CD4-positive, alpha-beta T cell treated with Interleukin-15 for 1 hour (primary cell): ENCODE measurements at regions not wholly inside any gene's neighbourhood (a gene's known extent, or its start where the extent isn't known, plus 50 kb on each side); places are given as distances from the start of the nearest gene placed in this dataset.

Experiments
- DNase-seq: peaks from one replicate; pipeline ENCODE4 v3.0.0-alpha.2; 2020

GRCh38 chr18:44473394-44474066 lies 207.2 kb upstream of the SETBP1 start:
- no peak for DNase-seq

DNA sequence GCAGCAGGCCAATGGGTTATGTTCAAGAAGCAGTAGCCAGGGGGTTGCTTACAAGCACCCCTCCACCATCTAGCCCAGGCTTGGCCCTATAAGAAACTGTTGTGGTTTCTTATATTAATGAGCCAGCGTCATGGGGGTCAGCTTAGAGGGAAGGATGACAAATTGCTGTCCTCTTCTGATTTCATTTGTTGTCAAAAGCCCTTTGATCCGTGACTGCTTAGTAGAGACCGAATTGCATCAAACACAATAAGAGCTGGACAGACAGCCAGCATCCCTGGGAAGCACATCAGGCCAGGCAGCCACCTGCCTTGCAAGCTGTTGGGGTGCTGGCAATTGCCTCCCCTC lies 206.6 kb upstream of the SETBP1 start:
- no peak for DNase-seq

GRCh38 chr18:44474591-44474990 lies 206.1 kb upstream of the SETBP1 start:
- no peak for DNase-seq

GRCh38 chr18:44482761-44483160 lies 197.9 kb upstream of the SETBP1 start:
- no peak for DNase-seq

- no peak for DNase-seq
Observed at GRCh38 chr18:44495151-44495550, 185.5 kb upstream of the SETBP1 start.

DNA sequence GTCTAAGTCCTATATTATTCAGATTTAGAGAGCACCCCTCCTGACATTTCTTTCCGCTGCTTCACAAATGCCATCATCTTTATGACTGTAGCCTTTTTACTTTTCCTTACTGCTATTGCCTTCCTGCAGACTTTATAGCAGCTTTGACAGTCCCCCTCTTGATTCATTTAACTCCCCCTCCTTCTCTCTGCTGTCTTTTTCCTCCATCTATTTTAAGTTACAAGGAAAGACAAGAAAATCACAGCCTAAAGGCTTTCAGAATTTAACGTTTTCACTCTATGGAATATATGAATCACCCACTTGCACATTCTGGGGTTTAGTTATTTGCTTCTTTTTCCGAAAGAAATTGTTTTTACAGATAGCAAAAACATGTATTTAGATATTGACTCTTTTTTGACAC lies 183.4 kb upstream of the SETBP1 start:
- DNase-seq = no peak

GRCh38 chr18:44497757-44498490 lies 182.8 kb upstream of the SETBP1 start:
- no peak for DNase-seq

GRCh38 chr18:44500808-44501610 lies 179.7 kb upstream of the SETBP1 start:
- no peak for DNase-seq

DNA sequence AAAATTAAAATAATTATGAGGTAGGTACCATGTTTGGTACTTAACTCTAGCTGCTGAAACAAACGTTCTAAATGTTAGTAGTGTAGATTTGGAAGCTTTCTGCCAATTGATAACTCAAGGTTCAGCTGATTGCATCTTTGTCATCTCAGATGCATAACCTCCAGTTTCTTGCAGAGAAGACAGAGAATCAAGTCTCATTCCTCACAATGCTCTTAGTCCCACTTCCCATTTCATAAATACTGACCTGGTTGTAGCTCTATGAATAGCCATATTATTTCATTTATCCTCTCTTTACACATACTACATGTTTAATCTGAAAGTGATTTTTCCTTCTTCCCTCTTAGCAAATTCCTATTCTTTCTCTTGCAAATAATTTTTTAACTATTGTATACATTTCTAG lies 178.5 kb upstream of the SETBP1 start:
- DNase-seq = no peak

- DNase-seq = no peak
Observed at GRCh38 chr18:44502790-44503189, 177.9 kb upstream of the SETBP1 start.

GRCh38 chr18:44503854-44504253 lies 176.8 kb upstream of the SETBP1 start:
- no peak for DNase-seq

DNA sequence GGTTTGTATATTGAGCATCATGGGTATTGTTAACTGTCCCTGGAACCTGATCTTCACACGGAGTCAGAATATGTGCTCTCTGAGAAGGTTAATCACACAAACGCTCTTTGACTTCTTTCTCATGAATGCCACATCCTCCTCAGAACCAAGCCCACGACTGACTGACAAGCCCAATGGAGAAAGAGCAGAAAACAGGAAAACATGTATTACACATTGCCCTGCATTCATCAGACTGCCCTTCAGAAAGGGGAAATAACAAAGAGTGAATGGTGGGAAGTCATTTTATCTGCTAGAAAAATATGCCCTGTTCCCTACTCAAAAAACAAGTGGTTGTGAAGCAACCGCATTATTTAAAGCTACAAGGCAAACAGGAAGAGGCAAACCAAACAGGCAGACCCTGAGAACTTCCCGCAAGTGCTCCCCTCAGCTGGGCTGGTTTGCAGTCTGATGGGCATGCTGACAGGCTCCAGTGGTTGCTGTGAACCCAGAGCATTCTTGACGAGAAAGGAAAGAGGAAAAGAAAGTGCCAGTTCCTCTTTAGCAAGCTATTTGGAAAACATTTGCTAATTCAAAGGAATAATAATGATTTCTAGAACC lies 172.9 kb upstream of the SETBP1 start:
- DNase-seq = peak; percentile 66

GRCh38 chr18:44508474-44508873 lies 172.2 kb upstream of the SETBP1 start:
- no peak for DNase-seq

DNA sequence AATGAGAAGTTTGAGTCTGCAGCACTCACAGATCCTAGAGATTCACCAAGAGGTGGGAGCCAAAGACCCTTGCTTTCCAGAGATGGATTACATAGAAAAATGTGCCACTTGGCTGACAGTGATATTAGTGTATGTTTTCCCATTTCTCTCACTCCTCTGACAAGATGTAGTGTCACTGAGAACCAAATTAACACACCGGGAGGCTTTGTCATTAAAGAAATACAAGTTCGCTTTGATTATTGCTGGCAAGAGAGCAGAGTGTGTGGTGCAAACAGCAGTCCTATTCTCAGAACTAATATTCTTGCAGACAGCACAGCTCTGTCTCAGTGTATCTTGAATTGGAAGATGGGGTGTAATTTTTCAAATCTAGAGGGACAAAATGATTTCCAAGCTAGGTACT lies 171.6 kb upstream of the SETBP1 start:
- DNase-seq = no peak

DNA sequence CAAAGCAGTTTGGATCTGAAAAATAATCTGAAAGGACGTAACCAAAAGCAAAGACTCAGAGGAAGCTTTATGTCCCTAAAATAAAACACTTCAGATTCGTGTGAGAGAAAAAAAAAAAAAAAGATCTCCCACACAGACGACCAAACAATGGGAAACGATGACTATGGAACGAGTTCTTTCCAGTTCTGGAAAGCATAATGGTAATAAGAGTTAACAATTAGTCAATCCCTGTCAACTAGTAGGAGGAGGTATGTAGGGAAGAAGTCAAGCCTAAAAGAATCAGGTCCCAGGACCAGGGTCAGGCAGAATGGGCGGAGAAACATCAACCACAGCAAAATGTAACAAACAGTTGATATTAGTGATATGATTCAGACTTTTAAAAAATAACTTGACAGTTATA lies 170.3 kb upstream of the SETBP1 start:
- no peak for DNase-seq

DNA sequence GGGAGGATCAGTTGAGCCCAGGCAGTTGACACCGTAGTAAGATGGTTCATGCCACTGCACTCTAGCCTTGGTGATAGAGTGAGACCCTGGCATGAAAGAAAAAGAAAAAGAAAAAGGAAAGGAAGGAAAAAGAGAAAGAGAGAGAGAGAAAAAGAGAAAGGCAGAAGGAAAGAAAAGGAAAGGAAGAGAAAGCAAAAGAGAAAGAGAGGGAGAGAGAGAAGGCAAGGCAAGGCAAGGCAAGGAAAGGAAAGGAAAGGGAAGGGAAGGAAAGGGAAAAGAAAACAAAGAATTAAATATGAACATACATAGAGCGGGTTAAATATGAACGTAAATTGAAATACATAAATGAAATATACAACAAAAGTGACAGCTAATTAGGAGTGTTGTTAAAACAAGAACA lies 167.5 kb upstream of the SETBP1 start:
- DNase-seq = no peak

DNA sequence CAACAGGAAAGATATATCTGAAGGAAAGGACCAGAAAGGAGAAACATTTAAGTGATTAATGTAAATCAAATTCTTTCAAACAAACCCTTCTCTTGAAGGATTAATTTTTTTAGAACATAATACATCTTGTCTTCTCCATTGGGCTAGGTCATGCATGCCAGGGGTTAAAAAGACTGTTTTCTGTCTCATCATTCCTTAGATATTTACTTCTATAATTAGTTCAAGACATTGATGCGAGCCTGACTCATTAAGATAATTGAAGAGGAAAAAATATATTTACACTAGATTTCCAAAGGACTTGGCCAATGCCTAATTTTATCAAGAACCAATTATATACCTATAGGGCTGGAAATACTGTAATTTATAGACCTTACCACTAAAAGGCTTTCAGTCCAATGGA lies 166.6 kb upstream of the SETBP1 start:
- DNase-seq = no peak

DNA sequence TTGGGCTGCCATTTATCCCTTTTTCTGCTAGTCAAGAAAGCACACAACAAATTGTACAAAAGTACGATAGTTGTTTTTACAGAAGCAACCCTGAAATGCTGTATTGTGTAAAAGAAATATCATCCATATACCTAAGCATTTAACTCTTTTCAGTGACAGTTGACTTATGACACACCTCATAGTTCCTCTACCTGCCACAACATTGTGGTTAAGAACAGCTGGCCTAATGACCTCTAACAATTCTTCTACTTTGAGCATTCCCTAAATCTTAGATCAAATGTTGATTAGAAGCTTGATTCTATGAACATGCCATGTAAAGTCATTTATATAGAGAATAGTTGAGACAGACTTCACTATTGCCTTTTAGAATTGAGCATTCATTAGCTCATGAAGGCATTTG lies 165.9 kb upstream of the SETBP1 start:
- no peak for DNase-seq

GRCh38 chr18:44516450-44516849 lies 164.2 kb upstream of the SETBP1 start:
- no peak for DNase-seq

GRCh38 chr18:44517136-44517535 lies 163.6 kb upstream of the SETBP1 start:
- no peak for DNase-seq

DNA sequence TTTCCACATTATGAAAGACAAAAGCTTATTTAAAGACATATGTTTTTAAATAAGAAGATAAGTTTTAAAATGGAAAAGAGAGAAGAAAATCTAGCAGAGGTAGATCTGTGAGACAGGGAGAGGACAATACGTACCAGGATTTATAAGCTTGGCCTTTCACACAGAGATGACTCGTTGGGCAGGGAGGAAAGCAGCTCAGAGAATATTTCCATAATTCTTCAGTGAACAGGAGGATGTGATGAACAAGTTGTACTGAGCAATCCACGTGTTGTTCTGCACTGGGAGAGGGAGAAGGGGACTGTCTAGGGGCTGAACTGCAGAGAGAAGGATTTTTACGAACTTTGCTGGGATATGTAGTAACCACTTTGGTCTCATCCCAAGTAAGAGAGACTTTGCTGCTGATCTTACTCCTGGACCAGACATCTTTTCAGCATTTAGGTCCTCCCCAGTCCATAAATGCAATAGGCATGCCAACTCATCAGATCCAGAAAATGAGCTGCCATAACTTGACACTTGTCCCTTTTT lies 162.5 kb upstream of the SETBP1 start:
- no peak for DNase-seq

GRCh38 chr18:44518666-44519065 lies 162.0 kb upstream of the SETBP1 start:
- no peak for DNase-seq

GRCh38 chr18:44520981-44521667 lies 159.6 kb upstream of the SETBP1 start:
- no peak for DNase-seq
